NOMO-1 (cell line): ENCODE measurements at regions not wholly inside any gene's neighbourhood (a gene's known extent, or its start where the extent isn't known, plus 50 kb on each side); places are given as distances from the start of the nearest gene placed in this dataset.
A peak's percentile ranks its signal among the peaks of the same experiment; 100 is the strongest.

Source experiments
- DNase-seq, 2 experiments: peaks; one replicate each; lab custom pipeline; 2025; ENCODE audit not compliant: unreplicated experiment in 2 of 2; lab: John Stamatoyannopoulos, UW

- no peak for DNase-seq
These were observed 121.6 kb downstream of the PTPRS start for GRCh38 chr19:5218963-5219530.

GRCh38 chr19:5218255-5218855, 122.3 kb downstream of the PTPRS start:
- no peak for DNase-seq

GRCh38 chr19:5217171-5217570, 123.4 kb downstream of the PTPRS start:
- DNase-seq, result no peak

- no peak for DNase-seq
These were observed 124.3 kb downstream of the PTPRS start for GRCh38 chr19:5216141-5216847.

GRCh38 chr19:5215431-5215830, 125.2 kb downstream of the PTPRS start:
- DNase-seq, result no peak

GRCh38 chr19:5214902-5215301, 125.7 kb downstream of the PTPRS start:
- DNase-seq, result no peak

GRCh38 chr19:5214371-5214770, 126.2 kb downstream of the PTPRS start:
- no peak for DNase-seq

- DNase-seq, result no peak
These were observed 126.9 kb downstream of the PTPRS start for GRCh38 chr19:5213667-5214066.

GRCh38 chr19:5212101-5212500, 128.5 kb downstream of the PTPRS start:
- DNase-seq, result no peak

GRCh38 chr19:5211217-5211822, 129.3 kb downstream of the PTPRS start:
- DNase-seq, result no peak

GRCh38 chr19:5210556-5210955, 130.1 kb downstream of the PTPRS start:
- DNase-seq, result no peak

- no peak for DNase-seq
These were observed 132.8 kb downstream of the PTPRS start for GRCh38 chr19:5207806-5208205.

- DNase-seq, result no peak
These were observed 133.9 kb downstream of the PTPRS start for GRCh38 chr19:5206751-5207075.

- DNase-seq, result no peak
These were observed 134.5 kb downstream of the PTPRS start for GRCh38 chr19:5205937-5206750.

- peak; percentile 50 to 80 for DNase-seq
These were observed 135.2 kb downstream of the PTPRS start for GRCh38 chr19:5205381-5205780.

GRCh38 chr19:5204212-5204611, 136.4 kb downstream of the PTPRS start:
- no peak for DNase-seq
